Right cardiac atrium (tissue), 5 donors: ENCODE measurements at regions not wholly inside any gene's neighbourhood (a gene's known extent, or its start where the extent isn't known, plus 50 kb on each side); places are given as distances from the start of the nearest gene placed in this dataset.
"Not testable (repeated sequence)": the region's sequence is repeated elsewhere in the genome, so short reads cannot be mapped to it uniquely, and the experiment has no call there.

Source experiments
- ATAC-seq, 2 donors: fragments of 200-7000 bp; cut with Tn5 transposase; one replicate each; pipeline versions ENCODE4 v1.8.0 to v1.9.1; 2020; ENCODE audit warnings: moderate library complexity in 2 of 2, mild to moderate bottlenecking in 1 of 2
- DNase-seq, 3 donors: peaks; one replicate each; pipeline ENCODE4 v3.0.0-alpha.2; 2020
- H3K27ac ChIP-seq: one replicate; pipeline ENCODE4 v1.5.1; 2013; ENCODE audit warnings: mild to moderate bottlenecking, low read length, control low read depth, moderate library complexity
- H3K27me3 ChIP-seq: one replicate; pipeline ENCODE4 v1.6.1; 2013; ENCODE audit not compliant: control insufficient read depth, insufficient read depth
- H3K4me1 ChIP-seq: one replicate; pipeline ENCODE4 v1.6.1; 2013; ENCODE audit warnings: low read length; ENCODE audit not compliant: control insufficient read depth, insufficient read depth
- H3K4me3 ChIP-seq: one replicate; pipeline ENCODE4 v1.5.1; 2013; ENCODE audit warnings: low read length, control low read depth
- H3K9me3 ChIP-seq: one replicate; pipeline ENCODE4 v1.6.1; 2013; ENCODE audit warnings: low read length; ENCODE audit not compliant: control insufficient read depth
- WGBS: extraction: QIAGEN DNeasy Blood & Tissue Kit; methylation state at CpG from one replicate; pipeline ENCODE4 v1.1.7; 2013; 5-methylcytosine and 5-hydroxymethylcytosine counted together
- intact Hi-C, 4 donors: fragments of 100-400 bp; cut with DNase I; formaldehyde crosslinking; loops; one replicate each; pipeline versions ENCODE4 v1.11.0 to v1.14.0; 2022 to 2023
- donor health status: healthy with polysubstance abuse.
- donor health status: DM: no; HTN: yes; CAD: no.
- donor health status: DM: no; HTN: no; CAD: no.
- donor health status: DM: no; HTN: yes; CAD: no; lungs with severe emphysema.
- donor health status: DM: yes; HTN: yes; CAD: no.

DNA sequence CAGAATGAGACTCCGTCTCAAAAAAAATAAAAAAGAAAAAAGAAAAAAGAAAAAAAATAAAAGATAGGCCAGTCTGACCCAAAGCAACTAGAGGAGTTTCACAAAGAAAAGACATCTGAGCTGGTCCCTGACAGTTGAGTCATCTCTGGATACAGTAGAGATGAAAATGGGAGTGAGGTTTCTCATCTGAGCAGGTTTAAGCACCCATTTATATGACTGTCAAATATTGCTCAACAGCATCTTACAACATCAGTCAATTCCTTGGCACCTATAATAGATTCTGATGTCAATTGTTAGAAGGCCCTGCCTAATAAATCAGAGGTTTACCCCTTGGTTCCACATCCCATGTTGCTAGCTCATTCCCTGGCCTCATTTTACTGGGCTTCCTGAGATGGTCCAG lies 490.5 kb downstream of the MAGEE1 start:
- ATAC-seq (no peak), DNase-seq (no peak)
- H3K27me3 ChIP-seq: no peaks in the 10 kb centered on the region
- no peak overlapping the region for H3K4me3 ChIP-seq
- H3K9me3 ChIP-seq: no peaks in the 10 kb centered on the region
- H3K4me1 ChIP-seq: no peaks in the 10 kb centered on the region
- 80% methylated on average over 1 of the region's 1 CpG for WGBS
- intact Hi-C loops: no loop called here
- no peak overlapping the region for H3K27ac ChIP-seq

DNA sequence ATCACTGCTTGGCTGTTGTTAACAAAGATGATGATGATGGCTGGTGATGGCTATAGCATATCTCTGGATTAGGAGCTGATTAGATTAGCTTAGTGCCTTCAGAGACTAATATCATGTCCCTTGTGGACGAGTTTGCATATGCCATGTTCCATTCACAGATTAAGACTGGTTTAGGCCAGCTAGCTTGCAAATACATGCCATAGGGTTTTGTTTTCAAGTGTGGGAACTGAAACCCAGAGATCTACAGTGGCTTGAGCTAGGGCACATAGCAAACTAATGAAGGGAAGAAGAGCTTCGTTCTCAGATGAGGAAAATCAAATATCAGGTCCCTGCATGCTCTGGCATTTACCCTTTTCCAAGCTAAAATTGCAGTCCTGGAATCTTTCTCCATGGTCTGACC lies 492.3 kb downstream of the MAGEE1 start:
- 48% methylated on average over 2 of the region's 2 CpGs for WGBS

DNA sequence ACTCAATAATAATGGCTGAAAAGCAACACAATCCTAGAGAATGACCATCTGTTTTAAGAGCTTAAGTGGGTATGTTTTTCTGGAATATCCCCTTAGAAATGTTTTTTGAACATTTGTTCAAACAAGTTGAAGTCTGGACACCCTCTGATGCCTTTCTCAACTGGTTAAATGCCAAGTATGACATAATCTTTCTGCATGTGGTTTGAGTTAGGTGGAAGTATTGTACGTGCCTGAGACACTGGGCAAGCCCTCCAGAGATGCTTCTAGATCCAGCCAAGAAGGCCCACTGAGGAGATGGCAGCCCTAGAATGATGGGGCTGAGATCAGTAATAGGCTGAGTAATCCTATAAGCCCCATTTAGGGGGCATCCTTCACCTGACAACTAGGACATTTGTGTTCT lies 493.1 kb downstream of the MAGEE1 start:
- no peak for DNase-seq
- 44% methylated on average over 1 of the region's 1 CpG for WGBS
- H3K4me1 ChIP-seq: no peaks in the 10 kb centered on the region
- intact Hi-C loops: no loop called here
- no peak overlapping the region for H3K4me3 ChIP-seq
- H3K9me3 ChIP-seq: no peaks in the 10 kb centered on the region
- H3K27ac ChIP-seq: no peak overlapping the region
- H3K27me3 ChIP-seq: no peaks in the 10 kb centered on the region
- no peak for ATAC-seq

More for the DNA sequence above, 492.3 kb downstream of the MAGEE1 start:
- no peaks in the 10 kb centered on the region for H3K4me1 ChIP-seq
- H3K27me3 ChIP-seq: no peaks in the 10 kb centered on the region
- H3K4me3 ChIP-seq: no peak overlapping the region
- intact Hi-C loops: no loop called here
- no peak for ATAC-seq
- DNase-seq: no peak
- no peaks in the 10 kb centered on the region for H3K9me3 ChIP-seq
- H3K27ac ChIP-seq: no peak overlapping the region

DNA sequence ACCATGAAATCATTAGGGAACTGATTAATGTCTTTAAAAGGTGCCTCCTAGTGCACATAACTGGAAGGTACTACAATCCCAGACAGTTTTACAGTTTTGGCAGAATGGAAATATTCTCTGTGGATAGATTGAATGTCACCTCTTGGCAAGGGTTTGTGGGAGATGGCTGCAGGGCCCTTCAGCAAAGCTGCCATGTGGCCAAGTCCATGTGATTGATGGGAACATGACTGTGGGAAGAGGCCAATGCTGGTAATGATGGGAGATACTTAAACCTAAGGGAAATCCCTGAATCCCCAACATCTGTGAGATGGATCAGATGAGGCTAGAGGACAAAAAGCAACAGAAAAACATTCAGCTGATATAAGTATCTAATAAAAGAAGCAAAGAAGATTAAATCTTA lies 493.7 kb downstream of the MAGEE1 start:
- Histone ChIP-seq H3K27ac (no peak overlapping the region), H3K4me3 (no peak overlapping the region), H3K4me1 (no peaks in the 10 kb centered on the region), H3K9me3 (no peaks in the 10 kb centered on the region), H3K27me3 (no peaks in the 10 kb centered on the region)
- DNase-seq: no peak
- intact Hi-C loops: no loop called here
- ATAC-seq: no peak

DNA sequence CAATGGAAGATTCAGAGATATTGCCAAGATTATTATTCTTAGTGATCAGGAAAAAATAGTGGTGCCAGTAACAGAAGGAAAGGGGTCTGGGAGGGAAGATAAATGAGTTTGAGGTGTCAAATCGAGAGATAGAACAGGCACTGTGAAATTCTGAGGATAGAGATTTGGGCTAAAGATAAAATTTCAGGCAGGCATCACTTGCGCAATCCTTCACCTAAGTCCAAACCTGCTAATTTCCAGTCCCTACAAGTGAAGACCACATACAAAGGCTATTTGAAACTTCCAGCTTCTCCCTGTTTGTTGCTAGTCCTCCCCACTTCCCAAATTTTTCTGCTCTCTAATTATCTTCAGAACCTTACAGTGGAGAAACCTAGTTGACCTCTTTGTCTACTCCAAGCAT lies 494.6 kb downstream of the MAGEE1 start:
- WGBS: 66% methylated on average over 2 of the region's 2 CpGs

DNA sequence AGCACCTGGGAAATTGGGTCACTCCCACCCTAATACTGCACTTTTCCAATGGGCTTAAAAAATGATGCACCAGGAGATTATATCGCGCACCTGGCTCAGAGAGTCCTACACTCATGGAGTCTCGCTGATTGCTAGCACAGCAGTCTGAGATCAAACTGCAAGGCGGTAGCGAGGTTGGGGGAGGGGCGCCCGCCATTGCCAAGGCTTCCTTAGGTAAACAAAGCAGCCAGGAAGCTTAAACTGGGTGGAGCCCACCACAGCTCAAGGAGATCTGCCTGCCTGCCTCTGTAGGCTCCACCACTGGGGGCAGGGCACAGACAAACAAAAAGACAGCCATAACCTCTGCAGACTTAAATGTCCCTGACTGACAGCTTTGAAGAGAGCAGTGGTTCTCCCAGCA lies 497.1 kb downstream of the MAGEE1 start:
- 82% methylated on average over 7 of the region's 7 CpGs for WGBS
- DNase-seq, H3K27me3 ChIP-seq, H3K4me3 ChIP-seq, ATAC-seq, H3K4me1 ChIP-seq, H3K9me3 ChIP-seq, intact Hi-C loops, H3K27ac ChIP-seq: not testable (repeated sequence)

More for the DNA sequence above, 494.6 kb downstream of the MAGEE1 start:
- Histone ChIP-seq H3K9me3 (no peaks in the 10 kb centered on the region), H3K4me3 (no peak overlapping the region), H3K4me1 (no peaks in the 10 kb centered on the region), H3K27me3 (no peaks in the 10 kb centered on the region), H3K27ac (no peak overlapping the region)
- intact Hi-C loops: no loop called here
- DNase-seq: no peak
- ATAC-seq: no peak

DNA sequence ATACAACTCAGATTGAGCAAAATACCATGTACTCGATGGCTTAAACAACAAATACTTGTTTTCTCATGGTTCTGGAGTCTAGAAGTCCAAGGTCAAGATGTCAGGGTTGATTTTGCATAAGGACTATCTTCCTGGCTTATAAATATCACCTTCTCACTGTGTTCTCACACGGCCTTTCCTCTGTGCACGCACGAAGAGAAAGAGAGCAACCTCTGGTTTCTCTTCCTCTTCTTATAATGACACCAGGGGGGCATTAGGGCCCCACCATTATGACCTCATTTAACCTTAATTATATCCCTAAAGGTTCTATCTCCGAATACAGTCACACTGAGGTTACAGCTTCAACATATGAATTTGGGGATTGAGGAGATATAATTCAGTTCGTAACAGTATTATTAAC lies 504.0 kb downstream of the MAGEE1 start:
- intact Hi-C loops: no loop called here
- Histone ChIP-seq H3K4me3 (no peak overlapping the region), H3K9me3 (no peaks in the 10 kb centered on the region), H3K27me3 (no peaks in the 10 kb centered on the region), H3K4me1 (no peaks in the 10 kb centered on the region), H3K27ac (no peak overlapping the region)
- WGBS: 81% methylated on average over 6 of the region's 6 CpGs
- DNase-seq (no peak), ATAC-seq (no peak)

DNA sequence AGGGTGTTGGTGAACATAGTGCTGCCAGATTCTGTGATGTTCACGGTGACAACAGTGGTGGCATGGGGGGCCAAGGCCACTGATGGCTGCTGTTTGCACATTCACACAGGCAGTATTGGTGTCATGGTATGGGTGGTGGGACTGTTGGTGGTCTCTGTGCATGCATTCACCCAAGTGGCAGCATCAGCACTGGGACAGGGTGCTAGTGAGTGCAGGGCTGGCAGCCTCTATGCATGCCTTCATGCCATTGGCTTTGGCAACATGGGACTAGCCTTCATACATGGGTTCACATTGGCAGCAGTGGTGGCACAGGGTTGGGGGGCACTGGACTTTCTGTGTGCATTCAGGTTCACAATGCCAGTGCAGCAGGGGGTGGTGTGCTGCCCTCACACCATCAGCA lies 489.7 kb upstream of the FGF16 start:
- Histone ChIP-seq H3K4me1 (no peaks in the 10 kb centered on the region), H3K9me3 (no peaks in the 10 kb centered on the region), H3K27me3 (no peaks in the 10 kb centered on the region), H3K4me3 (no peak overlapping the region), H3K27ac (no peak overlapping the region)
- intact Hi-C loops: no loop called here
- WGBS: 76% methylated on average over 1 of the region's 1 CpG
- no peak for ATAC-seq
- DNase-seq: no peak

DNA sequence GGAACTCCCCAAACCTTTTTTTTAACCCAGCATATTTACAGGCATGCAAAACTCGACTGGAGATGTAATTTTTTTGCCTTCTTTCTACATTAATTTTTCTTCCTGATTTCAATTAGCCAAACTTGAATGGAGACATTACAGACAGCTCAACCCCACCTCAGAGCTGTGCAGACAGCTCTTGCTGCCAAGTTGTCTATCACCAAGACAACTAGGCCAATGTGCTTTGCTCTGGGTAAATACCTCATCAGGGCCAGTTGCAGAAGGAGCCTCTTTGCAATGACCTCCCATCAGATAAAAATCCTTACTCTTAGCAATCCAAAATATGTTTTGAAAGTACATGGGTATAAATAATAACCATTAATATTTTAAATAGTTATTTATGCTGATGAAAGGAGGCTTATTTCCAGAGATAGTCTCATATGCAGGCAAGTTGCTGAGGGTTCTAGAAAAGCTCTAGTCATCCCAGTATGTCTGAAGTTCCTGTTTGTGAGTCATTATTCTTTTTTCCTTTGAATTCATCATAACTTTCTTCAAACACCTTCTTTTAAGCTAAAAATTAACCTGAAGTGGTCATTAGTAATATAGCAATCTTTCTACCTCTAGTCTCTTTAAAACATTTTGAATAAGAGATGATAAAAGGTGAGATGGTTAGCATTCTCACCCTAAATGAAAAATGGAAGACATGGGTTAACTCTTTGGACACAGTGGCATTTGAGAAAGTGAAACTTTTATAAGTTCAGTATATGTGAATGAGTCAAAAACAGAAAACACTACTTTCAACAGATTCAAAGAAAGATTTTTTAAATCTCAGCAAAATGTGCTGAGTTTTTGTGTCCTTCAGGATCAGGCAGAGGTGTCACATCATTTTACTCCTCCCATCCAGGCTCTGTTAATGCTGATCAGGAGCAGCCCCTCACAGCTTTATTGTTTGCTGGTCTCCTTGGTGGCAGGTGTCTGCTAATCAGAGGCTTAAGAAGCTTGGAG lies 475.5 kb upstream of the FGF16 start:
- H3K27me3 ChIP-seq: no peaks in the 10 kb centered on the region
- H3K9me3 ChIP-seq: no peaks in the 10 kb centered on the region
- ATAC-seq (no peak), DNase-seq (no peak)
- 18% methylated on average over 1 of the region's 1 CpG for WGBS
- no peak overlapping the region for H3K27ac ChIP-seq
- intact Hi-C loops: no loop called here
- no peaks in the 10 kb centered on the region for H3K4me1 ChIP-seq
- H3K4me3 ChIP-seq: no peak overlapping the region

DNA sequence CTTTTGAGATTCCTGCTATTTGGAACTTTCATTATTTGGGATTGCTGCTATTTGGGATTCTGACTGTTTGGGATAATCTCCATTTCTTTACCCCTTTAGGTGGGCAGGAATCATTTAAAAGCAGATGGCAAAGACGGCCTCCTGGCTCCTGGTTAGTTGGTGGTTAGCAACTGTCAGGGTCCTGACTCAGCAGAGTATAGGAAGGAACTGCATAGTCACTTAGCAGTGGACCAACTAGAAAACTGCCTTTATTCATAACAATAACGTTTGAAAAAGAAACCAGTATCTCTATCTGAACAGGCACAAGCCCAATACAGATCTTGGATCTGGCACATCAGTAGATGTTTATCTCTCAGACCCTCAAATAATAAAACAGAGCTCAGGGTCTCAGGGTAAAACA lies 469.7 kb upstream of the FGF16 start:
- WGBS: 45% methylated on average over 2 of the region's 2 CpGs
- Histone ChIP-seq H3K9me3 (no peaks in the 10 kb centered on the region), H3K4me1 (no peaks in the 10 kb centered on the region), H3K27ac (no peak overlapping the region), H3K4me3 (no peak overlapping the region), H3K27me3 (no peaks in the 10 kb centered on the region)
- ATAC-seq: no peak
- DNase-seq: no peak
- intact Hi-C loops: no loop called here

DNA sequence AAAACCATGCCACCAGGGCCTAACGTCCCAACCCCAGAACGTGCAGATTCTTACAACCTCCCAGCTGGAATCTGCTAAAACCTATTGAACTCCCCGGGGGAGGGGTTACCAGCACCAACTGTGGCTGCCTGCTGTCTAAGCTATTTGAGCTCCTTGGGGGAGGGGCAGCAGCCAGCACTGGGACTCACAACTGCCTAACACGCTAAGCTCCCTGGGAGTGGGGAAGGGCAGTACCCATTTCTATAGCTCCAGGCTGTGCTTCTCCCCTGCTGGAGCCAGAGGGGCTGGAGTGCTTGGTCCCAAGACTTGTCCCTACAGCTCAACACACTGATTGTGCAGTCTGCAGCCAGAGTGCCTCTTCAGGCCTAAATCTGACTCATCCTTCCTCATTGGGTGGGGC lies 459.8 kb upstream of the FGF16 start:
- no peaks in the 10 kb centered on the region for H3K9me3 ChIP-seq
- WGBS: 42% methylated on average over 4 of the region's 4 CpGs
- DNase-seq (no peak), ATAC-seq (no peak)
- no peak overlapping the region for H3K27ac ChIP-seq
- intact Hi-C loops: no loop called here
- no peaks in the 10 kb centered on the region for H3K27me3 ChIP-seq
- H3K4me3 ChIP-seq: no peak overlapping the region
- no peaks in the 10 kb centered on the region for H3K4me1 ChIP-seq

DNA sequence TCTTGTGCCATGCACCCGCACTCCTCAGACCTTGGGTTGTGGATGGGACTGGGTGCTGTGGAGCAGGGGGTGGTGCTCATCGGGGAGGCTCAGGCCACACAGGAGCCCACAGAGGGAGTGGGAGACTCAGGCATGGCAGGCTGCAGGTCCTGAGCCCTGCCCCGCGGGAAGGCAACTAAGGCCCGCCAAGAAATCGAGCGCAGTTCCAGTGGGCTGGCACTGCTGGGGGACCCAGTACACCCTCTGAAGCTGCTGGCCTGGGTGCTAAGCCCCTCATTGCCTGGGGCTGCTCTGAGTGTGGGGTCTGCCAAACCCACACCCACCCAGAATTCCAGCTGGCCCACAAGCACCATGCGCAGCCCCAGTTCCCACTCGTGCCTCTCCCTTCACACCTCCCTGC lies 450.5 kb upstream of the FGF16 start:
- DNase-seq (no peak), ATAC-seq (no peak)
- H3K9me3 ChIP-seq: no peaks in the 10 kb centered on the region
- no peak overlapping the region for H3K4me3 ChIP-seq
- no peak overlapping the region for H3K27ac ChIP-seq
- H3K27me3 ChIP-seq: no peaks in the 10 kb centered on the region
- H3K4me1 ChIP-seq: no peaks in the 10 kb centered on the region
- intact Hi-C loops: no loop called here
- 98% methylated on average over 9 of the region's 9 CpGs for WGBS
